HG02571 (cell line): ENCODE measurements at regions not wholly inside any gene's neighbourhood (a gene's known extent, or its start where the extent isn't known, plus 50 kb on each side); places are given as distances from the start of the nearest gene placed in this dataset.
"Not testable (repeated sequence)": the region's sequence is repeated elsewhere in the genome, so short reads cannot be mapped to it uniquely, and the experiment has no call there.

Source experiments
- ATAC-seq: cut with Tn5 transposase; IDR thresholded peaks from one replicate; pipeline ENCODE4 v1.9.1; 2021; ENCODE audit warnings: mild to moderate bottlenecking, moderate library complexity; ENCODE audit not compliant: unreplicated experiment

GRCh38 chr12:46494424-46494823, 121.9 kb upstream of the SLC38A2 start:
- ATAC-seq: no peak

- no peak for ATAC-seq
Observed at GRCh38 chr12:46493834-46494181, 121.2 kb upstream of the SLC38A2 start.

GRCh38 chr12:46493150-46493833, 120.7 kb upstream of the SLC38A2 start:
- no peak for ATAC-seq

- no peak for ATAC-seq
Observed at GRCh38 chr12:46492471-46493085, 120.0 kb upstream of the SLC38A2 start.

GRCh38 chr12:46491548-46491947, 119.0 kb upstream of the SLC38A2 start:
- ATAC-seq: no peak

- no peak for ATAC-seq
Observed at GRCh38 chr12:46490635-46491034, 118.1 kb upstream of the SLC38A2 start.

- no peak for ATAC-seq
Observed at GRCh38 chr12:46489951-46490388, 117.4 kb upstream of the SLC38A2 start.

- ATAC-seq: no peak
Observed at GRCh38 chr12:46487567-46488131, 115.1 kb upstream of the SLC38A2 start.

- no peak for ATAC-seq
Observed at GRCh38 chr12:46486588-46486987, 114.0 kb upstream of the SLC38A2 start.

- no peak for ATAC-seq
Observed at GRCh38 chr12:46485853-46486252, 113.3 kb upstream of the SLC38A2 start.

- ATAC-seq: no peak
Observed at GRCh38 chr12:46484396-46485061, 112.0 kb upstream of the SLC38A2 start.

- ATAC-seq: no peak
Observed at GRCh38 chr12:46483572-46484395, 111.2 kb upstream of the SLC38A2 start.

GRCh38 chr12:46480724-46481123, 108.2 kb upstream of the SLC38A2 start:
- ATAC-seq: no peak

GRCh38 chr12:46480316-46480715, 107.7 kb upstream of the SLC38A2 start:
- ATAC-seq: no peak

- no peak for ATAC-seq
Observed at GRCh38 chr12:46478123-46478522, 105.5 kb upstream of the SLC38A2 start.

- no peak for ATAC-seq
Observed at GRCh38 chr12:46477541-46477940, 105.0 kb upstream of the SLC38A2 start.

- ATAC-seq: no peak
Observed at GRCh38 chr12:46475972-46476645, 103.5 kb upstream of the SLC38A2 start.

GRCh38 chr12:46474385-46474784, 101.8 kb upstream of the SLC38A2 start:
- not testable (repeated sequence) for ATAC-seq

- ATAC-seq: peak; percentile 75
Observed at GRCh38 chr12:46473634-46474329, 101.2 kb upstream of the SLC38A2 start.
